Panc1 (cell line): ENCODE measurements at regions not wholly inside any gene's neighbourhood (a gene's known extent, or its start where the extent isn't known, plus 50 kb on each side); places are given as distances from the start of the nearest gene placed in this dataset.

Experiments
- ATAC-seq: fragments of 200-7000 bp; cut with Tn5 transposase; 2 replicates; pipeline ENCODE4 v1.9.1; 2020; ENCODE audit warnings: mild to moderate bottlenecking, moderate library complexity
- BruUV-seq: library from RNA; stranded (reverse); fragments of 400-500 nt; replicated peaks from 2 replicates; lab custom pipeline; 2021; lab: Mats Ljungman, UMichigan
- CTCF ChIA-PET: fragments of 300-600 bp; sonication (Branson Sonifier 250); formaldehyde crosslinking; loops from one replicate; lab custom pipeline; 2022; ENCODE audit warnings: antibody characterized with exemption; lab: Charles Lee
- POLR2A ChIA-PET: fragments of 300-600 bp; sonication (Branson Sonifier 250); formaldehyde crosslinking; loops from one replicate; lab custom pipeline; 2022; ENCODE audit warnings: antibody characterized with exemption; lab: Charles Lee
- DNase-seq: peaks from one replicate; pipeline ENCODE4 v3.0.0-alpha.2; 2010; ENCODE audit warnings: low read depth, low spot score
- H3K27ac ChIP-seq: 2 replicates; pipeline ENCODE4 v1.5.1; 2011; ENCODE audit warnings: mild to moderate bottlenecking, low read length, inconsistent platforms
- H3K27me3 ChIP-seq: fragments of 200-500 bp; sonication (Bioruptor generic); 2 replicates; pipeline ENCODE4 v1.6.0; 2014; ENCODE audit warnings: low read length, inconsistent platforms; ENCODE audit not compliant: control insufficient read depth, insufficient read depth
- H3K36me3 ChIP-seq: fragments of 200-500 bp; sonication (Bioruptor generic); 2 replicates; pipeline ENCODE4 v1.5.1; 2014; ENCODE audit warnings: inconsistent platforms, mild to moderate bottlenecking, low read length, moderate library complexity; ENCODE audit not compliant: control insufficient read depth, insufficient read depth
- H3K4me1 ChIP-seq: 2 replicates; pipeline ENCODE4 v1.5.1; 2011; ENCODE audit warnings: inconsistent platforms, mild to moderate bottlenecking, low read length, moderate library complexity; ENCODE audit not compliant: control insufficient read depth, insufficient read depth
- H3K4me3 ChIP-seq, 2 experiments: 2 replicates each; pipeline ENCODE4 v1.5.1; 2011 to 2012; ENCODE audit warnings: low read depth in 2 of 2, low read length in 2 of 2, mild to moderate bottlenecking in 2 of 2, inconsistent platforms in 1 of 2, moderate library complexity in 1 of 2
- H3K9me3 ChIP-seq: fragments of 200-500 bp; sonication (Bioruptor generic); 2 replicates; pipeline ENCODE4 v1.5.1; 2014; ENCODE audit warnings: low read depth, mild to moderate bottlenecking, inconsistent platforms, low read length, moderate library complexity; ENCODE audit not compliant: control insufficient read depth, insufficient read depth
- CTCF ChIP-seq: fragments of 450-650 bp; IDR thresholded peaks from 2 replicates; pipeline ENCODE4 v1.5.1; 2017; ENCODE audit warnings: mild to moderate bottlenecking
- POLR2AphosphoS5 ChIP-seq: IDR thresholded peaks from 2 replicates; pipeline ENCODE4 v1.6.1; 2012; ENCODE audit warnings: mild to moderate bottlenecking, low read depth, low read length, moderate library complexity
- SIN3A ChIP-seq: IDR thresholded peaks from 2 replicates; pipeline ENCODE4 v1.6.1; 2012; ENCODE audit warnings: low read depth, mild to moderate bottlenecking, low read length, moderate library complexity, borderline replicate concordance; ENCODE audit not compliant: insufficient read depth
- TCF7L2 ChIP-seq: IDR thresholded peaks from 2 replicates; pipeline ENCODE4 v1.6.1; 2011; ENCODE audit warnings: mild to moderate bottlenecking, low read depth, low read length, inconsistent platforms
- in situ Hi-C: cut with HindIII; loops from 2 replicates; pipeline ENCODE4 v1.10.0; 2016; ENCODE audit warnings: low sequenced_read_pairs, low pct_unique_long_range_greater_than_20kb
- intact Hi-C: fragments of 100-400 bp; cut with micrococcal nuclease; formaldehyde crosslinking; loops from one replicate; pipeline ENCODE4 v1.10.0; 2022; ENCODE audit not compliant: unreplicated experiment
- TF ChIP-seq, protein P1 (sequence below), 2 experiments: IDR thresholded peaks; 2 replicates each; pipeline ENCODE4 v1.6.1; 2011 to 2012; ENCODE audit warnings: low read depth in 2 of 2, control low read depth in 1 of 2, low read length in 1 of 2, mild to moderate bottlenecking in 1 of 2, moderate library complexity in 1 of 2; ENCODE audit not compliant: insufficient read depth in 1 of 2

DNA sequence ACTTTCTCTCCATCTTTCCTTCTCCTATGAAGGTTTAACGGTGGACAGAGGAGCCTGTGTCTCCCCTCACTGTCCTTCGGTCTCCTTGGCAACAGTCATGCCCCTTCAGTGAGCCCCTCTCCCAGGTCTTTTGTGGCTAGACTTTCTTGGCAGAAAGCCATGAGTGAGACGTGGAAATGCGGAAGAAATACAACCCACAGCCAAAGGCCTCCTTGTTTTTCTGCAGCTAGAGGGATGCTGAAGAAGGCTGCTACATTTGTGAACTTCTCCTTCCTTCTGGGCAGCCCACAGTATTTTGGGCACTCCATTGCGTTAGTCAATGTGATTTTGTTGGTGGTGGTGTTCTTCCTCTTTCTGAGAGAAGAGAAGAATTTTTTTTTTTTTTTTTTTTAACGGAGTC is 333.7 kb upstream of the PODXL start:
- DNase-seq (no peak), ATAC-seq (no peak)
- ChIA-PET POLR2A (interaction anchor here (0.7 kb wide), 1 partner anchor 53 kb away, joined by 15 read pairs; no protein-coding TSS in a partner anchor), CTCF (no interaction called here)
- no peaks in the 10 kb centered on the region for H3K27me3 ChIP-seq
- no peaks in the 10 kb centered on the region for H3K9me3 ChIP-seq
- no peak overlapping the region for H3K27ac ChIP-seq
- BruUV-seq = no TSS peak
- TF ChIP-seq CTCF = no peak
- TF ChIP-seq TCF7L2 = no peak
- TF ChIP-seq, protein P1, sequence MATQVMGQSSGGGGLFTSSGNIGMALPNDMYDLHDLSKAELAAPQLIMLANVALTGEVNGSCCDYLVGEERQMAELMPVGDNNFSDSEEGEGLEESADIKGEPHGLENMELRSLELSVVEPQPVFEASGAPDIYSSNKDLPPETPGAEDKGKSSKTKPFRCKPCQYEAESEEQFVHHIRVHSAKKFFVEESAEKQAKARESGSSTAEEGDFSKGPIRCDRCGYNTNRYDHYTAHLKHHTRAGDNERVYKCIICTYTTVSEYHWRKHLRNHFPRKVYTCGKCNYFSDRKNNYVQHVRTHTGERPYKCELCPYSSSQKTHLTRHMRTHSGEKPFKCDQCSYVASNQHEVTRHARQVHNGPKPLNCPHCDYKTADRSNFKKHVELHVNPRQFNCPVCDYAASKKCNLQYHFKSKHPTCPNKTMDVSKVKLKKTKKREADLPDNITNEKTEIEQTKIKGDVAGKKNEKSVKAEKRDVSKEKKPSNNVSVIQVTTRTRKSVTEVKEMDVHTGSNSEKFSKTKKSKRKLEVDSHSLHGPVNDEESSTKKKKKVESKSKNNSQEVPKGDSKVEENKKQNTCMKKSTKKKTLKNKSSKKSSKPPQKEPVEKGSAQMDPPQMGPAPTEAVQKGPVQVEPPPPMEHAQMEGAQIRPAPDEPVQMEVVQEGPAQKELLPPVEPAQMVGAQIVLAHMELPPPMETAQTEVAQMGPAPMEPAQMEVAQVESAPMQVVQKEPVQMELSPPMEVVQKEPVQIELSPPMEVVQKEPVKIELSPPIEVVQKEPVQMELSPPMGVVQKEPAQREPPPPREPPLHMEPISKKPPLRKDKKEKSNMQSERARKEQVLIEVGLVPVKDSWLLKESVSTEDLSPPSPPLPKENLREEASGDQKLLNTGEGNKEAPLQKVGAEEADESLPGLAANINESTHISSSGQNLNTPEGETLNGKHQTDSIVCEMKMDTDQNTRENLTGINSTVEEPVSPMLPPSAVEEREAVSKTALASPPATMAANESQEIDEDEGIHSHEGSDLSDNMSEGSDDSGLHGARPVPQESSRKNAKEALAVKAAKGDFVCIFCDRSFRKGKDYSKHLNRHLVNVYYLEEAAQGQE (IDR thresholded peaks at IDR 0.05; ENCODE audit: insufficient read depth in 1 of 2, low read depth in 2 of 2, low read length in 1 of 2) = no peak
- TF ChIP-seq POLR2AphosphoS5 = no peak
- no peak for TF ChIP-seq SIN3A
- H3K4me3 ChIP-seq = no peak overlapping the region
- H3K4me1 ChIP-seq = no peaks in the 10 kb centered on the region
- in situ Hi-C loops = no loop called here
- no peaks in the 10 kb centered on the region for H3K36me3 ChIP-seq
- intact Hi-C loops = no loop called here

DNA sequence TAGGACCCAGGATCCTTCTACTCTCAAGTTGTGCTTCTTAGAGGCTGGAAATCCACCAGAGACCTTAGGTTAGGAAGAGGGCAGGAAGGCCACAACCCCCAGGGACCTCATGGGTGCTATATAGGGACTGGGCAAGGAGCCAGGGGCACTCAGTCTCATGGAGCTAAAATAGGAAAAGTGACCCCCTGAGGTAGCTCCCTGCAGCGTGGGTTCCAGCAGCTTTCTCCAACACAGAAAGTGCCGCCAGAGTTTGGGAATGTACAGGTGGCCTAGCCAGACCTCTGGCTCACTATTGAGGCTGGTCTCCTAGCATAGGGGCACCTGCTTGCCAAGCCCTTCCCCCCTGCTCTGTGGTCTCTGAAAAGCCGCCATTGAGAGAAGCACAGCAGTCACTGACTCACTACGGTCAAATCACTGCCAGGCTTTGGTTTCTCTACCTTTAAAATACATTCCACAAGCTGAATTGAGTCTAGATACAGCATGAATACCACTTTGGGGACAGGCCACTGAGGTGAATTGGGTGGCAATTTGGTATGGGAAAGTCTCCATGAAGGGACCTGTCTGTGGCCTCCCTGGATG is 333.2 kb upstream of the PODXL start:
- in situ Hi-C loops = no loop called here

More for the DNA sequence above, 333.2 kb upstream of the PODXL start:
- ChIA-PET CTCF (no interaction called here), POLR2A (no interaction called here)
- H3K27me3 ChIP-seq = no peaks in the 10 kb centered on the region
- ATAC-seq = no peak
- no peaks in the 10 kb centered on the region for H3K9me3 ChIP-seq
- DNase-seq = no peak
- no peak overlapping the region for H3K4me3 ChIP-seq
- no peaks in the 10 kb centered on the region for H3K36me3 ChIP-seq
- H3K27ac ChIP-seq = no peak overlapping the region
- TF ChIP-seq, protein P1 (IDR thresholded peaks at IDR 0.05; ENCODE audit: insufficient read depth in 1 of 2, low read depth in 2 of 2, low read length in 1 of 2) = no peak
- TF ChIP-seq TCF7L2 (no peak), POLR2AphosphoS5 (no peak), CTCF (no peak), SIN3A (no peak)
- intact Hi-C loops = no loop called here
- no TSS peak for BruUV-seq
- H3K4me1 ChIP-seq = no peaks in the 10 kb centered on the region
